GM21447 (cell line): ENCODE measurements at regions not wholly inside any gene's neighbourhood (a gene's known extent, or its start where the extent isn't known, plus 50 kb on each side); places are given as distances from the start of the nearest gene placed in this dataset.
A peak's percentile ranks its signal among the peaks of the same experiment; 100 is the strongest.
"Not testable (repeated sequence)": the region's sequence is repeated elsewhere in the genome, so short reads cannot be mapped to it uniquely, and the experiment has no call there.

Experiments
- ATAC-seq: cut with Tn5 transposase; IDR thresholded peaks from one replicate; pipeline ENCODE4 v1.9.1; 2021; ENCODE audit not compliant: unreplicated experiment

DNA sequence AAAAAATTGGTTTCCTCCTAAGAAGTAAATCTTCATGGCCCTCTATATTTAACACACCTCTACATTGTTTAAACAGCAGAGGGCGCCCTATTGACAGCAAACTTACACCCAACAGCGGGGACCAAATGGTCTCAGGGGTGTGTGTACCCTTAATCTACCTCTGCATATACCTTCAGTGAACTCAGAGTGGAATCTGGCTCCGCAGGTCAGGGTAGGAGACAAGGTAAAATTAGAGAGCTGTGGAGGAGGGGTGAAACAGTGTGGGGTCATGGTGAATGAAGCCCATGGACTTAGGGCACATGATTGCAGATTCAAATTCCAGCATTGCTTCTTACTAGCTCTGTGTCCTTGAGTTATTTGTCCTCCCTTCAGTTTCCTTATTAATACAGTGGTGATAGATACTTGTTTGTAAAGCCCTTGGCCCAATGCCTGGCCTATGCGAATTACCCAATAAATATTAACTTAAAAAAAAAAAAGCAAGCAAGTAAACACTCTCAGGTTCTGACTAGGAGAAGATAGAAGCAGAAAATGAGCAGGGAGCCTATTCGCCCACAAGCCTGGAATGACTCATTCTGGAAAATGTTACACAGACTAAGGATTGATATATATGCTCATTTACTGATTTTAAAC lies 122.9 kb downstream of the CAVIN4 start:
- no peak for ATAC-seq

DNA sequence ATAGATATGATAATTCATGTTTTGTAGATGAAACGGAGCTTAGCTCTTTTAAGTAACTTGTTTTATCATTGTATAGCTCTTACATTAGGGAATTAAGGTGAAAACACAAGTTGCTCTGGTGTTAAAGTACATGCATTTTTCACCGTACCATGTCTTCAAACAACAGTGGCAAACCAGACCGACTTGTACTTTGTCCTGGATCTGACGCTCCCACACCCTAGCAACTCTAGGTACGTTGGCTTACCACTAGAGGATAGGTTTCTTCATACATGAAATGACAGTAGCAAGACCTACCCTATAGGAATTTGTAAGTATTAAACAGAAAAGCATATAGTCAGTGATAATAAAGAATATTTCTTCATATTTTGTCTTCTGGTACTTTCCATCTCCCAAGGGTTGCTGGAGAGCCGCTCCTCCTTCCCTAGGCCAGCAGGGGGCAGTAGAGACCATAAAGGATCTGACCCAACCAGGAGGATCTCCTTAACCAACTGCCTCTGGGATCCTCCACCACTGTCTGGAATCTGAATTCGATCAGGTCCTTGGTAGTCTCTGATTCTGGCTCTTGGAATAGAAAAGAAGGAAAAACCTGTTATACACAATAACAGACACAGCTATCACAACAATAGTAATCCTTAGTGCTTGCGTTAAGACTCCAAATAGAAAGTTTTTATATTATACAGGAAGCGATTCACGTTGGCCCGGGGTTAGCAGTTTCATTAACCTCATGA lies 136.7 kb downstream of the CAVIN4 start:
- ATAC-seq: peak; percentile 75

DNA sequence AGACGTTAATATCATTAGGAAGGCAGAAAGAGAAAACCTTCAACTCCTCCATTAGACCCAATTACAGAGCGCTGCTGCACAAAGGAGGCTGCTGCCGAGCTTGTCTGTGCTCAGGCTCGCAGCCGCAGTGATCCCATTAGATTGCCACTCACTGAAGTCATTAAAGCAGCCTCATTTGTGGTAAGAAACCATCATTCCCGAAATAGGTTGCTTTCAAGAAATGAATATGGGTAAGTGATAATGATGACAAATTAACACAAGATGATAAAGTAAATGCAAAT lies 137.2 kb downstream of the CAVIN4 start:
- ATAC-seq: no peak

GRCh38 chr9:100718717-100719116 lies 140.8 kb downstream of the CAVIN4 start:
- no peak for ATAC-seq

GRCh38 chr9:100720922-100721321 lies 143.0 kb downstream of the CAVIN4 start:
- ATAC-seq: no peak

- ATAC-seq: no peak
These were observed 147.0 kb downstream of the CAVIN4 start for GRCh38 chr9:100724886-100725285.

- ATAC-seq: no peak
These were observed 147.5 kb downstream of the CAVIN4 start for GRCh38 chr9:100725371-100725770.

DNA sequence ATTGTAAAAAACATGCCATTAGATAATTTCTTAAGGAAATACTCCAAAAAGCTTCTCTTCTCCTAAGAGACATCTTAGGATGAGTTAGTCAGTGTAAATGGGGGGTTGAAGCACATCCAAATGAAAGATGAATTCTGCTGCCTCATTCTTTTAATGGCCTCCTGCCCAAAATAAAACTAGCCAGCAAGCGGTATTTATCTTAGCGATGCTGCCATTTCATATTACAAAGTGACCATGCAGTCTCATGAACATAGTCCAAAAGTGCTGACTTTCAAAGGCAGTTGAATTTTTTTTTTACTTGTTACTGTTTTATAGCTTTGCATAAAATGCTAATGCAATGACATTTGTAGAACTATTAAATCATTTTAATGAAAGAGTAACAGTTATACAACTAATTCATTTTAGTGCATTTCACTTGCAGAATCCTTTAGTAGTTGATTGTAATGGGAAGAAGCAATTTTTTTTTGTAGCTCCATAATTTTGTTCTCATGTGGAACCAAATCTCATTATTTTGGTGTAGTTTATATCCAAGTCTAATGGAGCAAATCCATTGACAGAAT lies 151.5 kb downstream of the CAVIN4 start:
- ATAC-seq: no peak

GRCh38 chr9:100730086-100730485 lies 152.2 kb downstream of the CAVIN4 start:
- no peak for ATAC-seq

DNA sequence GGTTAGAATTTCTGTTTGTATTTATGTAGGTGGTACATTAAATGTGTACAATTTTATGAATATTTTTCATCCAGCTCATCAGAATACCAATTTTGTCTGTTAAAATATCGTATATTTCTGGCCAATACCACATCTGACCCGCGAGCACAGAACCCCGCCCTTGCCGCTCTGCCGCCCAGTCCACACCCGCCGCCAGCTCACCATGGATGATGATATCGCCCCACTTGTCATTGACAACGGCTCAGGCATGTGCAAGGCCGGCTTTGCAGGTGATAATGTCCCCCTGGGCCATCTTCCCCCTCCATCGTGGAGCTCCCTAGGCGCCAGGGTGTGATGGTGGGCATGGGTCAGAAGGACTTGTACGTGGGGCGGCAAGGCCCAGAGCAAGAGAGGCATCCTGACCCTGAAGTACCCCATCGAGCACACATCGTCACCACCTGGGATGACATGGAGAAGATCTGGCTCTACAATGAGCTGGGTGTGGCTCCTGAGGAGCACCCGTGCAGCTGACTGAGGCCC lies 153.2 kb downstream of the CAVIN4 start:
- no peak for ATAC-seq

DNA sequence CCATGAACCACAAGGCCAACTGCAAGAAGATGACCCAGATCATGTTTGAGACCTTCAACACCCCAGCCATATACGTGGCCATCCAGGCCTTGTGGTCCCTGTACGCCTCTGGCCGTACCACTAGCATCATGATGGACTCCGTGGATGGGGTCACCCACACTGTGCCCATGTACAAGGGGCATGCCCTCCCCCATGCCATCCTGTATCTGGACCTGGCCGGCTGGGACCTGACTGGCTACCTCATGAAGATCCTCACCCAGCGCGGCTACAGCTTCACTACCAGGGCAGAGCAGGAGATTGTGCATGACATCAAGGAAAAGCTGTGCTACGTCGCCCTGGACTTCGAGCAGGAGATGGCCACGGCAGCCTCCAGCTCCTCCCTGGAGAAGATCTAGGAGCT lies 153.7 kb downstream of the CAVIN4 start:
- no peak for ATAC-seq

DNA sequence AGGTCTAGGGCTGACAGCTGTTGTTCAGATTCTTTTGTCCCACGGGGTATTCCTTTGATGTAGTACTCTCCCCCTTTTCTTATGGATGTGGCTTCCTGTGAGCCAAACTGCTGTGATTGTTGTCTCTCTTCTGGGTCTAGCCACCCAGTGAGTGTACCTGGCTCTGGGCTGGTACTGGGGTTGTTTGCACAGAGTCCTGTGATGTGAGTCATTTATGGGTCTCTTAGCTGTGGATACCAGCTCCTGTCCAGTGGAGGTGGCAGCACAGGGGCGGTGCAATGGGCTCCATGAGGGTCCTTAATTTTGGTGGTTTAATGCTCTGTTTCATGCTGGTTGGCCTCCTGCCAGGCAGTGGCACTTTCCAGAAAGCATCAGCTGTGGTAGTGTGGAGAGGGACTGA lies 161.3 kb downstream of the CAVIN4 start:
- no peak for ATAC-seq

DNA sequence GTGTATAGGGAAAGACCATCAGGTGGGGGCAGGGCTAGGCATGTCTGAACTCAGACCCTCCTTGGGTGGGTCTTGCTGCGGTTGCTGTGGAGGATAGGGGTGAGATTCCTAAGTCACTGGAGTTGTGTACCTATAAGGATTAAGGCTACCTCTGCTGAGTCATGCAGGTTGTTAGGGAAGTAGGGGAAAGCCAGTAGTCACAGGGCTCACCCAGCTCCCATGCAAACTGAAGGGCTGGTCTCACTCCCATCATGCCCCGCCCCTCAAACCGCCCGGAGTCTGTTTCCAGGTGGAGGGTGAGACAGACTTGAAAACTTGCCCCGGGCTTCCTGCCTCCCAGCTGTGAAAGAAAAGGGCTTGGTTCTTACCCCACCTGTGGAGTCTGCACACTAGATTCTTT lies 161.8 kb downstream of the CAVIN4 start:
- no peak for ATAC-seq

DNA sequence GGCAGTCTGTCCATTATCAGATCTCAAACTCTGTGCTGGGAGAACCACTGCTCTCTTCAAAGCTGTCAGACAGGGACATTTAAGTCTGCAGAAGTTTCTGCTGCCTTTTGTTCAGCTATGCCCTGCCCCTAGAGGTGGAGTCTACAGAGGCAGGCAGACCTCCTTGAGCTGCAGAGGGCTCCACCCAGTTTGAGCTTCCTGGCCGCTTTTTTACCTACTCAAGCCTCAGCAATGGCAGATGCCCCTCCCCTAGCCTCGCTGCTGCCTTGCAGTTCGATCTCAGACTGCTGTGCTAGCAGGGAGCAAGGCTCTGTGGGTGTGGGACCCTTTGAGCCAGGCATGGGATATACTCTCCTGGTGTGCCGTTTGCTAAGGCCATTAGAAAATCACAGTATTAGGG lies 171.1 kb downstream of the CAVIN4 start:
- ATAC-seq: not testable (repeated sequence)

- no peak for ATAC-seq
These were observed 178.3 kb downstream of the CAVIN4 start for GRCh38 chr9:100756217-100756616.

- ATAC-seq: no peak
These were observed 181.3 kb downstream of the CAVIN4 start for GRCh38 chr9:100759215-100759614.

DNA sequence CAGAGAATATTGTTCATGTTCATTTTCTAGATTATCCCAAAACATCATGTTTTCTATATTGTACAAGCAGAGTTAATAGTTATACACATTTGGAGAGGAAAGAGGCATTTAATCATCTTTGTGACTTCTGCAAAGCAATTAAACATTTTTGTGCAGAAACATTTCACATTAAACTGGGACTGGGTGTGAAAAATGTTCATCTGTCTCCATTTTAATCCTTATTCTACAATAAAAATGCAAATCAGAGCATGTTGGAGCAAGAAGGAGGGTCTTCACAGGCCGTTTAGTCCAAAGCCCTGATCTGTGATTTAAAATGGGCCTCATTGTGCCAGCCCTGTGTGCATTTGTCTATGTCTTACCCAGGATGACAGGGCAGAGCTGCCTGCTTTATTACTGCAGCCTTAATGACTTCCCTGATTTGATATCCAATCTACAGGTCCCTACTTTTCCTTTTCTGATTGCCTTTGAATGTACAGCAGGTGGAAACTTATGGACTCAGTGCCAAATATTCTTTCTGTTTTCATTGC lies 183.5 kb downstream of the CAVIN4 start:
- no peak for ATAC-seq

DNA sequence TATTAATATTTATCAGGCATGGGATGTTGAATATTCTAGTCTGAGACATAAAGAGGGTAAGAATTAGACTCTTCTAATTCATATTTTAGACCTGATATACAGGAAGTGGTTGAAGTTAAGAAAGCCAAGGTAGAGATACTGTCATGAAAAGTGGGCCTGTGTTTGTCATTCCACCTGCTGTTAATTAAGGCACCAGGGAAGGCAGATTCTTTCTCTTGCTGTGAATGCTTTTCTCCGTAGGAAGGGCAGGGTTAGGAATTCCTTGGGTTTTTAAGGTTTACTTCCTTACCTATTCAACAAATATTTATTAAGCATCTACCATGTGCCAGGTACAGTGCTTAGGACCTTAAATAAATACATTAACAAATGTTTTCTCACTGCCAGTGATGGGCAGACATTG lies 196.4 kb downstream of the CAVIN4 start:
- ATAC-seq: no peak

DNA sequence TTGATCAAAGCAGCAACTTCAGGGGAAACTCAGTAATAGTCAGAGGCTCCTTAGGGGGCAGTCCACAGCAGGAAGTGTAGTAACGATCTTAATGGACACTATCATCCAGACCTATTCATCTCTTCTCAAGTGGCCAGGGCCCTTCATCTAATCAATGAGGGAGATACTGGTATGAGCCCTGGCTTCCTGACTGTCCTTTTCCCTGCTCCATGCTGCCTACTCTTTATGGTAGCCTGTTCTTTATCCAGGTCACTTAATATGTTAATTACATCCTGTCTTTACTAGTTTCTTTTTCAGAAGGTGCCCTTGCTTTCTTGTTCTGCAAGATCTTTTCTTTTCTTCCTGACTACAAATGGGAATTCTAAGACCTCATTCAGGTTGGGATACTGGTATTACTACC lies 197.1 kb downstream of the CAVIN4 start:
- ATAC-seq: no peak

- ATAC-seq: no peak
These were observed 198.0 kb downstream of the CAVIN4 start for GRCh38 chr9:100775912-100776311.

DNA sequence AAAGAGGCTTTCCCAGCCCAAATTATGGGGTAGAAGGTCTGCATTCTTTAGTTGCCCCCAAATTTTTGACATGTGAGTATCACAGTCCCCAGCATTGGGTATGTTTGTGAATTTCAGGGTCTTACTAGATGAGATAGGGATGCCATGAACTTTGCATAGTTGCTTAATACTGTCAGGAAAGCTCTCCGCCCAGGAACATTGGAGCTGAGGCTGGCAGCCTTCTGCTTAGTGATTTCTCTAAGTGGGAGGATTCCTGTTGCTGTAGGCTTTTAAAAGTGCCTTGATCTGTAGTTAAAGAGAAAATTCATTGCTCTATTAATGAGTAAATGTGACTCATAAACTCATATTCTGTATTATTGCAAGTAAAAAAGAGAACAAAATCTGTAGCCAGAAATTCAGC lies 206.9 kb downstream of the CAVIN4 start:
- ATAC-seq: no peak

- no peak for ATAC-seq
These were observed 208.1 kb downstream of the CAVIN4 start for GRCh38 chr9:100785946-100786345.
